ENCODE measurements at regions not wholly inside any gene's neighbourhood (a gene's known extent, or its start where the extent isn't known, plus 50 kb on each side); places are given as distances from the start of the nearest gene placed in this dataset.

- no peak for DNase-seq
These were observed 400.2 kb downstream of the QKI start for GRCh38 chr6:163814494-163815364.

- no peak for DNase-seq
These were observed 399.5 kb downstream of the QKI start for GRCh38 chr6:163813979-163814493.

- no peak for DNase-seq
These were observed 396.8 kb downstream of the QKI start for GRCh38 chr6:163811317-163811716.

- DNase-seq, result no peak
These were observed 394.8 kb downstream of the QKI start for GRCh38 chr6:163809364-163809763.

- no peak for DNase-seq
These were observed 394.4 kb downstream of the QKI start for GRCh38 chr6:163808871-163809270.

GRCh38 chr6:163808231-163808630 is 393.7 kb downstream of the QKI start:
- no peak for DNase-seq

GRCh38 chr6:163806755-163807499 is 392.4 kb downstream of the QKI start:
- no peak for DNase-seq

GRCh38 chr6:163804991-163805390 is 390.5 kb downstream of the QKI start:
- DNase-seq, result no peak

- no peak for DNase-seq
These were observed 387.7 kb downstream of the QKI start for GRCh38 chr6:163802267-163802666.

- no peak for DNase-seq
These were observed 382.9 kb downstream of the QKI start for GRCh38 chr6:163797296-163797845.

- DNase-seq, result no peak
These were observed 378.8 kb downstream of the QKI start for GRCh38 chr6:163793011-163793983.

GRCh38 chr6:163790266-163790840 is 375.8 kb downstream of the QKI start:
- no peak for DNase-seq

GRCh38 chr6:163789199-163789810 is 374.8 kb downstream of the QKI start:
- DNase-seq, result no peak

- DNase-seq, result no peak
These were observed 372.6 kb downstream of the QKI start for GRCh38 chr6:163786995-163787671.

GRCh38 chr6:163782436-163783003 is 368.0 kb downstream of the QKI start:
- DNase-seq, result no peak

GRCh38 chr6:163780994-163781393 is 366.5 kb downstream of the QKI start:
- DNase-seq, result peak in 1 of 3 experiments; percentile 48

- DNase-seq, result no peak
These were observed 365.3 kb downstream of the QKI start for GRCh38 chr6:163779727-163780284.

- DNase-seq, result no peak
These were observed 363.2 kb downstream of the QKI start for GRCh38 chr6:163777716-163778115.

- DNase-seq, result no peak
These were observed 362.6 kb downstream of the QKI start for GRCh38 chr6:163776906-163777686.
